ENCODE measurements at regions not wholly inside any gene's neighbourhood (a gene's known extent, or its start where the extent isn't known, plus 50 kb on each side); places are given as distances from the start of the nearest gene placed in this dataset.
"Not testable (repeated sequence)": the region's sequence is repeated elsewhere in the genome, so short reads cannot be mapped to it uniquely, and the experiment has no call there.

GRCh38 chr13:112158961-112159360 is 92.0 kb downstream of the SOX1 start:
- DNase-seq (ENCODE audit: low spot score) (no peak), ATAC-seq (ENCODE audit: low FRiP score) (no peak)
- no peak for TF ChIP-seq CTCF (IDR thresholded peaks at IDR 0.05)

- no peak for TF ChIP-seq CTCF (IDR thresholded peaks at IDR 0.05)
- ATAC-seq (ENCODE audit: low FRiP score) (no peak), DNase-seq (ENCODE audit: low spot score) (no peak)
Measured at GRCh38 chr13:112159575-112160547, 92.9 kb downstream of the SOX1 start.

GRCh38 chr13:112160558-112160957 is 93.6 kb downstream of the SOX1 start:
- no peak for TF ChIP-seq CTCF (IDR thresholded peaks at IDR 0.05)
- DNase-seq (ENCODE audit: low spot score) (no peak), ATAC-seq (ENCODE audit: low FRiP score) (no peak)

GRCh38 chr13:112161521-112162301 is 94.8 kb downstream of the SOX1 start:
- DNase-seq (ENCODE audit: low spot score) (no peak), ATAC-seq (ENCODE audit: low FRiP score) (no peak)
- no peak for TF ChIP-seq CTCF (IDR thresholded peaks at IDR 0.05)

- not testable (repeated sequence) for ATAC-seq (ENCODE audit: low FRiP score); DNase-seq (ENCODE audit: low spot score)
Measured at GRCh38 chr13:112163691-112164660, 97.0 kb downstream of the SOX1 start.

GRCh38 chr13:112165712-112166111 is 98.8 kb downstream of the SOX1 start:
- ATAC-seq (ENCODE audit: low FRiP score) = no peak
- DNase-seq (ENCODE audit: low spot score) = no peak
- no peak for TF ChIP-seq CTCF (IDR thresholded peaks at IDR 0.05)
